Bronchial epithelial cell (primary cell): ENCODE measurements at regions not wholly inside any gene's neighbourhood (a gene's known extent, or its start where the extent isn't known, plus 50 kb on each side); places are given as distances from the start of the nearest gene placed in this dataset.

Experiments used
- DNase-seq: peaks from one replicate; pipeline ENCODE4 v3.0.0-alpha.2; 2010; ENCODE audit warnings: low read depth
- FAIRE-seq: peaks from 2 replicates; lab custom pipeline; 2011; peaks lifted over from hg19 to GRCh38; lab: Jason Lieb, UNC
- H3K27me3 ChIP-seq: 2 replicates; pipeline ENCODE4 v1.5.1; 2011; ENCODE audit warnings: low read length; ENCODE audit not compliant: control insufficient read depth, insufficient read depth
- H3K36me3 ChIP-seq: 2 replicates; pipeline ENCODE4 v1.5.1; 2011; ENCODE audit warnings: low read length; ENCODE audit not compliant: control insufficient read depth, insufficient read depth
- H3K4me3 ChIP-seq: 2 replicates; pipeline ENCODE4 v1.5.1; 2011; ENCODE audit warnings: mild to moderate bottlenecking, low read depth, low read length, control low read depth
- CTCF ChIP-seq: IDR thresholded peaks from 2 replicates; pipeline ENCODE4 v1.5.1; 2011; ENCODE audit warnings: mild to moderate bottlenecking, moderate library complexity, low read length, control low read depth, inconsistent platforms; ENCODE audit not compliant: insufficient read depth, severe bottlenecking

- no peak for DNase-seq
- Histone ChIP-seq H3K36me3 (no peaks in the 10 kb centered on the region), H3K27me3 (no peaks in the 10 kb centered on the region), H3K4me3 (no peak overlapping the region)
- FAIRE-seq: no peak
- TF ChIP-seq CTCF: no peak
Observed at GRCh38 chr22:27501191-27501936, 300.2 kb downstream of the MN1 start.

GRCh38 chr22:27502327-27502726 lies 299.2 kb downstream of the MN1 start:
- Histone ChIP-seq H3K27me3 (no peaks in the 10 kb centered on the region), H3K4me3 (no peak overlapping the region), H3K36me3 (no peaks in the 10 kb centered on the region)
- FAIRE-seq (peak; percentile 82), DNase-seq (no peak)
- TF ChIP-seq CTCF: no peak

- no peaks in the 10 kb centered on the region for H3K36me3 ChIP-seq
- no peaks in the 10 kb centered on the region for H3K27me3 ChIP-seq
- H3K4me3 ChIP-seq: no peak overlapping the region
- TF ChIP-seq CTCF: no peak
- DNase-seq (no peak), FAIRE-seq (peak; percentile 28)
Observed at GRCh38 chr22:27504360-27505253, 296.9 kb downstream of the MN1 start.

DNA sequence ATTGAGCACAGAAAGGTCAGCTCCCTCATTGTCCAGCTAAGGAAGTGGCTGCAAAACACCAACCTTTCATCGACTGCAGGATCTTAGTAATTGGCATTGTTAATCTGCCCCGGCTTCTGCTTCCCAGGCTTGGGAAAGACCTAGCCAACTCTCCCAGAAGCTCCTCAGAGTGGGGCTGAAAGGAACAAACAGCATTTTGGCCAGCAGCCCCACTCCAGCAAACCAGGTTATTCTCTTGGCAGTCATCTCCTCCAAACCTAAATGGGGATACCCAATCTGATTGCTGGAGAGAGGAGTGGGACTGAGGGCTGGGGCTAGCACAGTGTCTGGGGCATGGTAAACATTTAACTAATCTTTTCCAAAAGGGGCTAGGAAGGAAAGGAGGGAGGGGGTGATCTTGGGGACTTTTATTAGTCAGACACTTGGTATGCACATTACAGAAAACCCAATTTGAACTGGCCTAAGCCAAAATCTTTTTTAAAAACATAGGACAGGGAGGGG lies 294.4 kb downstream of the MN1 start:
- no peak for TF ChIP-seq CTCF
- no peak for FAIRE-seq
- Histone ChIP-seq H3K27me3 (no peaks in the 10 kb centered on the region), H3K4me3 (no peak overlapping the region), H3K36me3 (no peaks in the 10 kb centered on the region)
- no peak for DNase-seq

GRCh38 chr22:27507935-27508526 lies 293.5 kb downstream of the MN1 start:
- no peak for FAIRE-seq
- Histone ChIP-seq H3K27me3 (no peaks in the 10 kb centered on the region), H3K4me3 (no peak overlapping the region), H3K36me3 (no peaks in the 10 kb centered on the region)
- DNase-seq: peak; percentile 73
- no peak for TF ChIP-seq CTCF
